Neural progenitor cell (in vitro differentiated cells): ENCODE measurements at regions not wholly inside any gene's neighbourhood (a gene's known extent, or its start where the extent isn't known, plus 50 kb on each side); places are given as distances from the start of the nearest gene placed in this dataset.

ENCODE experiments used
- DNase-seq: peaks from one replicate; pipeline ENCODE4 v3.0.0-alpha.2; 2016; ENCODE audit warnings: low spot score
- H2AFZ ChIP-seq: fragments of 200-600 bp; sonication (generic); replicated peaks from 2 replicates; pipeline ENCODE4 v1.6.1; 2016; ENCODE audit warnings: antibody characterized with exemption
- H3F3A ChIP-seq: fragments of 200-600 bp; sonication (generic); 2 replicates; pipeline ENCODE4 v1.6.1; 2016; ENCODE audit warnings: antibody characterized with exemption, low read depth
- H3K27ac ChIP-seq: fragments of 200-600 bp; sonication (generic); 2 replicates; pipeline ENCODE4 v1.5.1; 2016; ENCODE audit warnings: mild to moderate bottlenecking
- H3K27me3 ChIP-seq: fragments of 200-600 bp; sonication (generic); 2 replicates; pipeline ENCODE4 v1.6.1; 2016; ENCODE audit warnings: mild to moderate bottlenecking, moderate library complexity
- H3K36me3 ChIP-seq: fragments of 200-600 bp; sonication (generic); 2 replicates; pipeline ENCODE4 v1.5.1; 2016
- H3K4me1 ChIP-seq: fragments of 200-600 bp; sonication (generic); 2 replicates; pipeline ENCODE4 v1.6.1; 2016; ENCODE audit warnings: mixed run types
- H3K4me2 ChIP-seq: fragments of 200-600 bp; sonication (generic); 2 replicates; pipeline ENCODE4 v1.6.1; 2016
- H3K4me3 ChIP-seq: fragments of 200-600 bp; sonication (generic); 2 replicates; pipeline ENCODE4 v1.5.1; 2016
- H3K79me2 ChIP-seq: fragments of 200-600 bp; sonication (generic); 2 replicates; pipeline ENCODE4 v1.6.1; 2016; ENCODE audit warnings: low read depth
- H3K9ac ChIP-seq: fragments of 200-600 bp; sonication (generic); 2 replicates; pipeline ENCODE4 v1.6.1; 2016
- H3K9me3 ChIP-seq: fragments of 200-600 bp; sonication (generic); 2 replicates; pipeline ENCODE4 v1.5.1; 2016; ENCODE audit warnings: low read depth
- H4K20me1 ChIP-seq: fragments of 200-600 bp; sonication (generic); 2 replicates; pipeline ENCODE4 v1.6.1; 2016; ENCODE audit warnings: low read depth
- H3K27ac Mint-ChIP-seq: 3 replicates; pipeline ENCODE4 v1.8.0; 2021; ENCODE audit warnings: mixed read lengths
- H3K27me3 Mint-ChIP-seq: 2 replicates; pipeline ENCODE4 v1.8.0; 2022; ENCODE audit warnings: low read depth, mild to moderate bottlenecking, inconsistent platforms, moderate library complexity, mixed read lengths; ENCODE audit not compliant: insufficient read depth
- H3K36me3 Mint-ChIP-seq: 3 replicates; pipeline ENCODE4 v1.8.0; 2021; ENCODE audit warnings: mixed read lengths
- H3K4me1 Mint-ChIP-seq: 3 replicates; pipeline ENCODE4 v1.8.0; 2021; ENCODE audit warnings: mixed read lengths
- H3K4me3 Mint-ChIP-seq: 3 replicates; pipeline ENCODE4 v1.8.0; 2021; ENCODE audit warnings: mild to moderate bottlenecking, moderate library complexity, mixed read lengths
- H3K9me3 Mint-ChIP-seq: 3 replicates; pipeline ENCODE4 v1.8.0; 2020; ENCODE audit warnings: mixed read lengths
- EZH2 ChIP-seq: fragments of 200-600 bp; sonication (generic); IDR thresholded peaks from 2 replicates; pipeline ENCODE4 v1.6.1; 2017; ENCODE audit warnings: antibody characterized with exemption, mild to moderate bottlenecking, moderate library complexity
- EZH2phosphoT487 ChIP-seq: fragments of 200-600 bp; sonication (generic); IDR thresholded peaks from 2 replicates; pipeline ENCODE4 v1.6.1; 2017; ENCODE audit warnings: antibody characterized with exemption
- TF ChIP-seq, protein P1 (sequence below): fragments of 200-600 bp; sonication (generic); IDR thresholded peaks from 2 replicates; pipeline ENCODE4 v1.5.1; 2017; ENCODE audit warnings: antibody characterized with exemption, mild to moderate bottlenecking

GRCh38 chr10:121665809-121666208, 67.6 kb upstream of the FGFR2 start:
- TF ChIP-seq EZH2phosphoT487 (no peak), EZH2 (no peak)
- TF ChIP-seq, protein P1, sequence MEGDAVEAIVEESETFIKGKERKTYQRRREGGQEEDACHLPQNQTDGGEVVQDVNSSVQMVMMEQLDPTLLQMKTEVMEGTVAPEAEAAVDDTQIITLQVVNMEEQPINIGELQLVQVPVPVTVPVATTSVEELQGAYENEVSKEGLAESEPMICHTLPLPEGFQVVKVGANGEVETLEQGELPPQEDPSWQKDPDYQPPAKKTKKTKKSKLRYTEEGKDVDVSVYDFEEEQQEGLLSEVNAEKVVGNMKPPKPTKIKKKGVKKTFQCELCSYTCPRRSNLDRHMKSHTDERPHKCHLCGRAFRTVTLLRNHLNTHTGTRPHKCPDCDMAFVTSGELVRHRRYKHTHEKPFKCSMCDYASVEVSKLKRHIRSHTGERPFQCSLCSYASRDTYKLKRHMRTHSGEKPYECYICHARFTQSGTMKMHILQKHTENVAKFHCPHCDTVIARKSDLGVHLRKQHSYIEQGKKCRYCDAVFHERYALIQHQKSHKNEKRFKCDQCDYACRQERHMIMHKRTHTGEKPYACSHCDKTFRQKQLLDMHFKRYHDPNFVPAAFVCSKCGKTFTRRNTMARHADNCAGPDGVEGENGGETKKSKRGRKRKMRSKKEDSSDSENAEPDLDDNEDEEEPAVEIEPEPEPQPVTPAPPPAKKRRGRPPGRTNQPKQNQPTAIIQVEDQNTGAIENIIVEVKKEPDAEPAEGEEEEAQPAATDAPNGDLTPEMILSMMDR, result no peak
- Histone ChIP-seq H3K4me2 (no peak overlapping the region), H3K27ac (no peak overlapping the region), H3K27me3 (no peaks in the 10 kb centered on the region), H3K4me3 (no peak overlapping the region), H4K20me1 (no peaks in the 10 kb centered on the region), H2AFZ (no peak overlapping the region), H3K79me2 (no peaks in the 10 kb centered on the region), H3K36me3 (no peaks in the 10 kb centered on the region), H3K4me1 (peaks cover 22% of the 10 kb centered on the region), H3K9ac (no peak overlapping the region), H3F3A (peaks cover 6% of the 10 kb centered on the region), H3K9me3 (no peaks in the 10 kb centered on the region)
- no peak for DNase-seq
- peaks cover 36% of the 10 kb centered on the region for H3K4me1 Mint-ChIP-seq
- peaks cover 10% of the 10 kb centered on the region for H3K9me3 Mint-ChIP-seq
- peak overlapping the region; percentile 5 for H3K4me3 Mint-ChIP-seq
- H3K27ac Mint-ChIP-seq, result no peak overlapping the region
- H3K36me3 Mint-ChIP-seq, result peaks cover 4% of the 10 kb centered on the region
- H3K27me3 Mint-ChIP-seq, result peaks cover 23% of the 10 kb centered on the region

GRCh38 chr10:121664671-121665070, 66.4 kb upstream of the FGFR2 start:
- Histone ChIP-seq H4K20me1 (no peaks in the 10 kb centered on the region), H3K4me2 (no peak overlapping the region), H3K36me3 (no peaks in the 10 kb centered on the region), H3F3A (peaks cover 6% of the 10 kb centered on the region), H3K4me3 (no peak overlapping the region), H2AFZ (no peak overlapping the region), H3K4me1 (peaks cover 18% of the 10 kb centered on the region), H3K79me2 (no peaks in the 10 kb centered on the region), H3K9ac (no peak overlapping the region), H3K27me3 (no peaks in the 10 kb centered on the region), H3K27ac (no peak overlapping the region), H3K9me3 (no peaks in the 10 kb centered on the region)
- no peak for DNase-seq
- Mint-ChIP-seq H3K4me3 (no peak overlapping the region), H3K36me3 (peaks cover 4% of the 10 kb centered on the region), H3K27me3 (peaks cover 20% of the 10 kb centered on the region), H3K9me3 (peaks cover 10% of the 10 kb centered on the region), H3K4me1 (peaks cover 32% of the 10 kb centered on the region), H3K27ac (no peak overlapping the region)
- no peak for TF ChIP-seq EZH2phosphoT487
- TF ChIP-seq, protein P1, result no peak
- no peak for TF ChIP-seq EZH2

- Histone ChIP-seq H3K27ac (no peak overlapping the region), H3K79me2 (no peaks in the 10 kb centered on the region), H3K27me3 (no peaks in the 10 kb centered on the region), H3K36me3 (no peaks in the 10 kb centered on the region), H2AFZ (peak overlapping the region; percentile 87), H3F3A (no peaks in the 10 kb centered on the region), H4K20me1 (no peaks in the 10 kb centered on the region), H3K9me3 (no peaks in the 10 kb centered on the region), H3K4me1 (peaks cover 4% of the 10 kb centered on the region), H3K4me2 (no peak overlapping the region), H3K4me3 (no peak overlapping the region), H3K9ac (no peak overlapping the region)
- Mint-ChIP-seq H3K4me3 (peak overlapping the region; percentile 3), H3K9me3 (peaks cover 10% of the 10 kb centered on the region), H3K36me3 (peaks cover 4% of the 10 kb centered on the region), H3K27ac (peak overlapping the region; percentile 42), H3K27me3 (peaks cover 26% of the 10 kb centered on the region), H3K4me1 (peaks cover 23% of the 10 kb centered on the region)
- peak; percentile 68 for DNase-seq
- TF ChIP-seq, protein P1, result peak; percentile 72
- no peak for TF ChIP-seq EZH2
Observed at GRCh38 chr10:121662945-121663917, 65.0 kb upstream of the FGFR2 start.
